ENCODE measurements at regions not wholly inside any gene's neighbourhood (a gene's known extent, or its start where the extent isn't known, plus 50 kb on each side); places are given as distances from the start of the nearest gene placed in this dataset.
A peak's percentile ranks its signal among the peaks of the same experiment; 100 is the strongest.

- TF ChIP-seq CTCF (IDR thresholded peaks at IDR 0.05; ENCODE audit: poor library complexity, severe bottlenecking) = no peak
- Histone ChIP-seq H3K4me1 (ENCODE audit: insufficient read depth, poor library complexity, severe bottlenecking) (peaks cover 11% of the 10 kb centered on the region), H3K4me3 (ENCODE audit: severe bottlenecking) (no peak overlapping the region), H3K27ac (ENCODE audit: poor library complexity, severe bottlenecking) (peak overlapping the region; percentile 13), H3K9me3 (ENCODE audit: severe bottlenecking) (peaks cover 3% of the 10 kb centered on the region), H3K27me3 (ENCODE audit: insufficient read depth, poor library complexity, severe bottlenecking) (no peaks in the 10 kb centered on the region), H3K36me3 (ENCODE audit: low read depth) (no peaks in the 10 kb centered on the region)
- DNase-seq (ENCODE audit: low spot score) (no peak), ATAC-seq (ENCODE audit: low read depth) (no peak)
Measured at GRCh38 chr7:16347066-16347826, 74.1 kb downstream of the CRPPA start.

GRCh38 chr7:16345979-16346958 lies 75.1 kb downstream of the CRPPA start:
- H3K4me1 ChIP-seq (ENCODE audit: insufficient read depth, poor library complexity, severe bottlenecking) = peaks cover 11% of the 10 kb centered on the region
- no peaks in the 10 kb centered on the region for H3K36me3 ChIP-seq (ENCODE audit: low read depth)
- no peak for DNase-seq (ENCODE audit: low spot score)
- no peak overlapping the region for H3K4me3 ChIP-seq (ENCODE audit: severe bottlenecking)
- H3K27ac ChIP-seq (ENCODE audit: poor library complexity, severe bottlenecking) = peak overlapping the region; percentile 13
- no peak for TF ChIP-seq CTCF (IDR thresholded peaks at IDR 0.05; ENCODE audit: poor library complexity, severe bottlenecking)
- peaks cover 3% of the 10 kb centered on the region for H3K9me3 ChIP-seq (ENCODE audit: severe bottlenecking)
- ATAC-seq (ENCODE audit: low read depth) = peak; percentile 92
- no peaks in the 10 kb centered on the region for H3K27me3 ChIP-seq (ENCODE audit: insufficient read depth, poor library complexity, severe bottlenecking)

GRCh38 chr7:16344927-16345326 lies 76.4 kb downstream of the CRPPA start:
- H3K36me3 ChIP-seq (ENCODE audit: low read depth) = no peaks in the 10 kb centered on the region
- H3K27ac ChIP-seq (ENCODE audit: poor library complexity, severe bottlenecking) = no peak overlapping the region
- ATAC-seq (ENCODE audit: low read depth) (no peak), DNase-seq (ENCODE audit: low spot score) (no peak)
- H3K9me3 ChIP-seq (ENCODE audit: severe bottlenecking) = peaks cover 3% of the 10 kb centered on the region
- TF ChIP-seq CTCF (IDR thresholded peaks at IDR 0.05; ENCODE audit: poor library complexity, severe bottlenecking) = no peak
- no peak overlapping the region for H3K4me3 ChIP-seq (ENCODE audit: severe bottlenecking)
- H3K27me3 ChIP-seq (ENCODE audit: insufficient read depth, poor library complexity, severe bottlenecking) = no peaks in the 10 kb centered on the region
- H3K4me1 ChIP-seq (ENCODE audit: insufficient read depth, poor library complexity, severe bottlenecking) = peaks cover 11% of the 10 kb centered on the region

GRCh38 chr7:16343612-16344011 lies 77.7 kb downstream of the CRPPA start:
- DNase-seq (ENCODE audit: low spot score) (no peak), ATAC-seq (ENCODE audit: low read depth) (no peak)
- Histone ChIP-seq H3K4me1 (ENCODE audit: insufficient read depth, poor library complexity, severe bottlenecking) (peaks cover 11% of the 10 kb centered on the region), H3K27me3 (ENCODE audit: insufficient read depth, poor library complexity, severe bottlenecking) (no peaks in the 10 kb centered on the region), H3K36me3 (ENCODE audit: low read depth) (no peaks in the 10 kb centered on the region), H3K4me3 (ENCODE audit: severe bottlenecking) (no peak overlapping the region), H3K9me3 (ENCODE audit: severe bottlenecking) (peaks cover 7% of the 10 kb centered on the region), H3K27ac (ENCODE audit: poor library complexity, severe bottlenecking) (no peak overlapping the region)
- no peak for TF ChIP-seq CTCF (IDR thresholded peaks at IDR 0.05; ENCODE audit: poor library complexity, severe bottlenecking)
